ENCODE measurements at regions not wholly inside any gene's neighbourhood (a gene's known extent, or its start where the extent isn't known, plus 50 kb on each side); places are given as distances from the start of the nearest gene placed in this dataset.

DNA sequence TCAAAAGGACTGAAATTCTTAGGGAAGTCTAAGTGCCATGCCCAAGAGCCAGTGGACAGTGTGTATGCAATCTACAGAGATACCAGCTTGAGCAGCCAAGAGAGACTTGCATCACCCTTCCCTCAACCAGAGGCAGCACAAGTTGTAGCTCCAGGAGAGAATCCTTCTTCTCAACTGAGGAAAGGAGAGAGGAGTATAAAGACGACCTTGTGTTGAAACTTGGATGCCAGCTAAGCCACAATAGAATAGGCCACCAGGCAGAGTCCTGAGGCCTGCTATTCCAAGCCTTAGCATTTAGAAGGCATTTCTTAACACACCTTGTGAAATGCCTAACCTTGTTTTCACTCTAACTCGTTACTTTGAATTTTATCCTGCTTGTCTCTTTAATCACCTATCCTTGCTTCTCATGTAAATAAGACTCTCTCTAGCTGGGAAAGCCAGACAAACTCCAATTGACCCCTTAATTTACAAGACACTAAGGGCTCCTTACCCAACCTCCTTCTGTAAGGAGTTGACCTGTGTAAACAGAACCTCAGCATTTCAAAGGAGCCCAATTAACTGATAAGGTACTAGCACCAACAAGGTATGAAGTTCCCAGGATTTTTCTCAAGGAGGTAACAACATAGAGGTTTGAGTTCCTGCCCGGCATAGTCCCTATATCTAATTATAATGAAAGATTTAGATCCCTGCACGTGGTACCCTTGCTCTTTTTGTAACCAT, 738.8 kb downstream of the AMY1C start:
- TF ChIP-seq CTCF (IDR thresholded peaks at IDR 0.05) (no peak), POLR2A (IDR thresholded peaks at IDR 0.05) (no peak)
